ENCODE measurements at regions not wholly inside any gene's neighbourhood (a gene's known extent, or its start where the extent isn't known, plus 50 kb on each side); places are given as distances from the start of the nearest gene placed in this dataset.

DNA sequence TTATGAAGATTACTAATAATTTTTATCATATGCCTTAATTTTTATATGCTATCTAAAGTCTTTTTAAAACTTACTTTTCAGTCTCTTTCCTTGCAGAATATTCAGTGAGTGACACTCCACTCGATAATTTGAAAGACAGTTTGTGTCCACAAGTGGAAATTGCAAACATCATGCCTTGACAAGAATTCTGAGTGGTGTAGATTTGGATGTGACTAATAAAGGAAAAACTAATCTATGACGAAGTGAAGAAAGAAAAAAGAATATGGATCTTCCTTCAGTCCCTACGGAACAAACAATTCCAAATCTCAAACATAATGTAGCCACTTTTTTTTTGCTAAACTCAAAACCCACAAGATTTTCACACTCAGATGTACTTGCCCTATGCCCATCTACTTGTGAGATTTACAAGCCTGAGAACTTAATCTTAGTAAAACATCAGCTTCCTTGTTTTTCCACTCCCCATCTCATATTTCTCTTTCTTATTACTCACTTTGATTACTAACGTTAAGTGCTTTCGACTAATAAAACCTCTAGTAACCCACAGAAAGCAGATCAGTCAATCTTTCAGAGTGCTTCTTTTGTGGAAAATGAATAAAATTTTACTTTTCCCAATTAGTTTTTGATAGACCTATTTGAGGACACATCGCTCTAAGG is 1155.8 kb downstream of the GRIK2 start:
- TF ChIP-seq, protein P1, sequence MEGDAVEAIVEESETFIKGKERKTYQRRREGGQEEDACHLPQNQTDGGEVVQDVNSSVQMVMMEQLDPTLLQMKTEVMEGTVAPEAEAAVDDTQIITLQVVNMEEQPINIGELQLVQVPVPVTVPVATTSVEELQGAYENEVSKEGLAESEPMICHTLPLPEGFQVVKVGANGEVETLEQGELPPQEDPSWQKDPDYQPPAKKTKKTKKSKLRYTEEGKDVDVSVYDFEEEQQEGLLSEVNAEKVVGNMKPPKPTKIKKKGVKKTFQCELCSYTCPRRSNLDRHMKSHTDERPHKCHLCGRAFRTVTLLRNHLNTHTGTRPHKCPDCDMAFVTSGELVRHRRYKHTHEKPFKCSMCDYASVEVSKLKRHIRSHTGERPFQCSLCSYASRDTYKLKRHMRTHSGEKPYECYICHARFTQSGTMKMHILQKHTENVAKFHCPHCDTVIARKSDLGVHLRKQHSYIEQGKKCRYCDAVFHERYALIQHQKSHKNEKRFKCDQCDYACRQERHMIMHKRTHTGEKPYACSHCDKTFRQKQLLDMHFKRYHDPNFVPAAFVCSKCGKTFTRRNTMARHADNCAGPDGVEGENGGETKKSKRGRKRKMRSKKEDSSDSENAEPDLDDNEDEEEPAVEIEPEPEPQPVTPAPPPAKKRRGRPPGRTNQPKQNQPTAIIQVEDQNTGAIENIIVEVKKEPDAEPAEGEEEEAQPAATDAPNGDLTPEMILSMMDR (IDR thresholded peaks at IDR 0.05), result no peak
- TF ChIP-seq ZFX (IDR thresholded peaks at IDR 0.05; ENCODE audit: borderline replicate concordance), result no peak

Measured in 22Rv1 (cell line).